Tibial artery (tissue), 4 donors: ENCODE measurements at regions not wholly inside any gene's neighbourhood (a gene's known extent, or its start where the extent isn't known, plus 50 kb on each side); places are given as distances from the start of the nearest gene placed in this dataset.

Experiments used
- DNase-seq, 2 donors: peaks; one replicate each; pipeline ENCODE4 v3.0.0-alpha.2; 2019
- H3K27ac ChIP-seq, 2 donors: fragments of 200-600 bp; sonication (generic) in 1 of 2; 1 replicate in 1 of 2; 2 replicates in 1 of 2; pipeline ENCODE4 v1.5.1; 2018 to 2019; ENCODE audit warnings: mild to moderate bottlenecking in 1 of 2
- H3K27me3 ChIP-seq, 2 donors: fragments of 200-600 bp; sonication (generic) in 1 of 2; one replicate each; pipeline versions ENCODE4 v1.5.1 to v1.6.0; 2016 to 2019
- H3K36me3 ChIP-seq, 3 donors: fragments of 200-600 bp; sonication (generic) in 2 of 3; one replicate each; pipeline ENCODE4 v1.5.1; 2016 to 2019; ENCODE audit warnings: mild to moderate bottlenecking in 2 of 3
- H3K4me1 ChIP-seq, 4 donors: fragments of 200-600 bp; sonication (generic) in 2 of 4; 1 replicate in 3 of 4; 2 replicates in 1 of 4; pipeline ENCODE4 v1.5.1; 2016 to 2019
- H3K4me3 ChIP-seq, 2 donors: fragments of 200-600 bp; sonication (generic) in 1 of 2; 1 replicate in 1 of 2; 2 replicates in 1 of 2; pipeline ENCODE4 v1.5.1; 2018 to 2019; ENCODE audit warnings: mild to moderate bottlenecking in 2 of 2
- H3K9me3 ChIP-seq, 3 donors: fragments of 200-600 bp; sonication (generic) in 1 of 3; one replicate each; pipeline ENCODE4 v1.5.1; 2016 to 2019
- intact Hi-C: fragments of 100-400 bp; cut with DNase I; formaldehyde crosslinking; loops from one replicate; pipeline ENCODE4 v1.15.0; 2023; ENCODE audit warnings: low total_unique reads
- TF ChIP-seq, protein P1 (sequence below), 2 experiments: fragments of 200-600 bp in 1 of 2; fragments of 450-650 bp in 1 of 2; IDR thresholded peaks; one replicate each; pipeline ENCODE4 v1.5.1; 2017 to 2019; ENCODE audit warnings: antibody characterized with exemption in 2 of 2, mild to moderate bottlenecking in 1 of 2, moderate library complexity in 1 of 2

DNA sequence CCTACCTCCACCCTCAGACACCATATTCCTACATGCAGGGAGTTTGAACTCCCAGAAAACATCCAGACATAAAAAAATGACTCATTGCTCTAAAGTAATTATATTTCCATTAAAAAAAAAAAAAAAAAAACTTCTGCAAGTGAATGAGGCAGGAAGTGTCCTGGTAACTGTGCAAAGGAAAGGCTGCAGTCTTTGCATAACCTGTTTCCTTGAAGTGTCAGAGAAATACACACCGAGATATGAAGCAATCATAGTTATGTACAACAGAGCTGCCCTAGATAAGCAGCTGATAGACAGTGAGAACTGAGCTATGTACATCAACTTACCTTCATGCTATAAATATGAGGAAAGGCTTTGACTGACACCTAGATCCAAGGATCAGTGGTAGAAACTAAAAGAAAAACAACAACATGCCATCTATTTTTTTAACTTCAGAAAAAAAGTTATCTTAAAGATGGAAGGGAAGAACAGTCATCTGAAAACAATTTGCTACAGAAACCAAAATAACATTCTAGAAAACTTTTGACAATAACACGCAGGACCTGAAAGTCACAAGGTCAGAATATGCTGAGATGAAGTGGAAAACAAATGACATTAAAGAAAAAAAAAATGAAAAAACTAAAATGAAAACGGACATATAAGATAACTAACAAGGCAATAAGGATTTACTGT, 263.2 kb downstream of the SEC23A start:
- Histone ChIP-seq H3K27ac (no peak overlapping the region), H3K9me3 (no peaks in the 10 kb centered on the region), H3K36me3 (no peaks in the 10 kb centered on the region), H3K4me1 (peaks cover 0 to 34% (median 9%) of the 10 kb centered on the region in 4 donors), H3K27me3 (no peaks in the 10 kb centered on the region), H3K4me3 (no peak overlapping the region)
- TF ChIP-seq, protein P1, sequence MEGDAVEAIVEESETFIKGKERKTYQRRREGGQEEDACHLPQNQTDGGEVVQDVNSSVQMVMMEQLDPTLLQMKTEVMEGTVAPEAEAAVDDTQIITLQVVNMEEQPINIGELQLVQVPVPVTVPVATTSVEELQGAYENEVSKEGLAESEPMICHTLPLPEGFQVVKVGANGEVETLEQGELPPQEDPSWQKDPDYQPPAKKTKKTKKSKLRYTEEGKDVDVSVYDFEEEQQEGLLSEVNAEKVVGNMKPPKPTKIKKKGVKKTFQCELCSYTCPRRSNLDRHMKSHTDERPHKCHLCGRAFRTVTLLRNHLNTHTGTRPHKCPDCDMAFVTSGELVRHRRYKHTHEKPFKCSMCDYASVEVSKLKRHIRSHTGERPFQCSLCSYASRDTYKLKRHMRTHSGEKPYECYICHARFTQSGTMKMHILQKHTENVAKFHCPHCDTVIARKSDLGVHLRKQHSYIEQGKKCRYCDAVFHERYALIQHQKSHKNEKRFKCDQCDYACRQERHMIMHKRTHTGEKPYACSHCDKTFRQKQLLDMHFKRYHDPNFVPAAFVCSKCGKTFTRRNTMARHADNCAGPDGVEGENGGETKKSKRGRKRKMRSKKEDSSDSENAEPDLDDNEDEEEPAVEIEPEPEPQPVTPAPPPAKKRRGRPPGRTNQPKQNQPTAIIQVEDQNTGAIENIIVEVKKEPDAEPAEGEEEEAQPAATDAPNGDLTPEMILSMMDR (IDR thresholded peaks at IDR 0.05) = no peak
- intact Hi-C loops = no loop called here
- no peak for DNase-seq

DNA sequence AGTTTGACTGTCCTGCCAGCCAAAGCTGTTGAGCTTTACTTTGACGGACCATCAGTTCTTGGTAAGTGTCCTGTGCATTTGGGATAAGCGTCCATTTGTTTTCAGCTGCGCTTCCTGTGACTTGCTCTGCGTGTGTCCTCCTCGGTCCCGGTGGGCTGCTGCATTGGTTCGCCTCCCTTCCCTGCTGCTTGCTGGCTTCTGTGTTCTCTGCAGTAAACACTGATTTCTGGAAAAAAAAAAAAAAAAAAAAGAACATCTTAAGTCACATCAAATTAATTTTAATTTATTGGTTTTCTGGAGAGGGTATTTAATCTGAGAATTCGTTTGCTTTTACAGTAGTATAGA, 264.1 kb downstream of the SEC23A start:
- Histone ChIP-seq H3K4me3 (no peak overlapping the region), H3K9me3 (no peaks in the 10 kb centered on the region), H3K27ac (no peak overlapping the region), H3K27me3 (no peaks in the 10 kb centered on the region), H3K36me3 (no peaks in the 10 kb centered on the region), H3K4me1 (peaks cover 0 to 34% (median 9%) of the 10 kb centered on the region in 4 donors)
- DNase-seq = no peak
- intact Hi-C loops = no loop called here
- TF ChIP-seq, protein P1 (IDR thresholded peaks at IDR 0.05) = no peak

DNA sequence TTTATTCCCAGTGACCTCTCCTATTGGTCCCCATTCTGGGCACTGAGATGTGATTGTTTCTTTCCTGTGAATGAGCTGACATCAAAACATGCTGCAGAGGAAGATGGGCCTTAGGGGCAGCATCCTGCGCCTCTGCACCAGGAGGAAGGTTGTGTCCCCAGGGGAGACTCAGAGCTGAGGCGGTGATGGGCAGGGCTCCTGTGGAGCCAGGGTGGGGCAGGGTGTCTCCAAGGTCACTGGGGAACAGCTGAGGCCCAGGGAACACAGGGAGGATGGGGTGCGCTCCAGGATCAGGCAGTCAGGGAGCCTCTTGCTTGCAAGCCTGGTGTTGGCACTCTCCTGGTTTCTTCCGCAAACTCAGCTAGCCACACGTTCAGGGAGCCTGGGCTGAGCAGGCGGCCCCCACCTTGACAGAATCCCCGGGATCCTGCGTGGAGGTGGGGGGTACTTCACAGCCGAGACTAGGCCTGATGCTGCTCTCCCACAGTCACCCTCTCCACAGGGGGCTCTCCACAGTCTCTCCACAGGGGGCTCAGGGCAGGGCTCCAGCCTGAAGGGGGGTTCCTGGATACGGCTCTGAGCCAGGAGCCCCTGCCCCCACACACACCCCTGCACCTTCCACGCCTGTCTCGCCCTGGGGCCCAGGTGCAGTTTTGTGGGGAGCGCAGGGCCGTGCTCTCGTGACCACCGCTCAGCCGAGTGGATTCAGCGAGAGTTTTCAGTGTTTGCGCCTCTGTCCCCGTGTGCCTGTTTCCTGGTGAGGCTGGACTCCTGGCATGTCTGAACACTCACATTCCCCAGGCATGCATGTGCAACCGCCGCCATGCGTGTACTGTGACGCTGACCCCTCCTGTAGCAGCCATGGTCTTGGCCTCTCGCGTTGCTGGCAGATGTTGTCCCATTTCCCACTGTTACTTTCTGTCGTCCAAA, 264.7 kb downstream of the SEC23A start:
- TF ChIP-seq, protein P1 (IDR thresholded peaks at IDR 0.05) = no peak

DNA sequence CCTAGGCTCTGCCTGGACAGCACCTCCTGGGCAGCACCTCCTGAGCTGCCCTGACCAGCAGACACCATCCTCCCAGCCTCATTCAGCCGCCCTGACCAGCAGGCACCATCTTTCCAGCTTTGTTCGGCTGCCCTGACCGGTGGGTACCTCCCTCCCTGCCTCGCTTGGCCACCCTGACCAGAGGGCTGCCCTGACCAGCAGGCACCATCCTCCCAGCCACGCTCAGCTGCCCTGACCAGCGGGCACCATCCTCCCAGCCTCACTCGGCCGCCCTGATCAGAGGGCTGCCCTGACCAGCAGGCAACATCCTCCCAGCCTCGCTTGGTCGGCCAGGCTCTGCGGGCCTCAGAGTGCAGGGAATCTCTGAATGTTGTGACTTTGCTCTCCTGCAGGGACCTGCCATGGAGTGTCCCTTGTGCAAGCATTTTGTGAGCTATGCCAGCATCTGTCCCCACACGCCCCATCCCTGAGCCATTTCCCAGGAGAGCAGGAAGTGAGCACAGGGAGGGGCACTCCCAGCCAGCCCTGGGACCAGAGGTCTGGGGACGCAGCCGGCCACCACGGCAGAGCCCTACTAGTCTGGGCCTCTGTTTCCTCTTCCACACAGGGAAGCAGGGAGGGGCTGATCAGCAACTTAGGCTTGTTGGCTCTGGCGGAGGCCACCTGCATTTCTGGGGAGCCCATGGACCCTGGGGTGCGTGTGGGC, 265.5 kb downstream of the SEC23A start:
- H3K27ac ChIP-seq = no peak overlapping the region
- peaks cover 0 to 34% (median 9%) of the 10 kb centered on the region in 4 donors for H3K4me1 ChIP-seq
- H3K9me3 ChIP-seq = no peaks in the 10 kb centered on the region
- no peaks in the 10 kb centered on the region for H3K27me3 ChIP-seq
- TF ChIP-seq, protein P1 (IDR thresholded peaks at IDR 0.05) = no peak
- H3K36me3 ChIP-seq = no peaks in the 10 kb centered on the region
- H3K4me3 ChIP-seq = no peak overlapping the region
- intact Hi-C loops = no loop called here
- no peak for DNase-seq

More for the DNA sequence above, 264.7 kb downstream of the SEC23A start:
- no peaks in the 10 kb centered on the region for H3K36me3 ChIP-seq
- H3K4me1 ChIP-seq = peaks cover 0 to 34% (median 9%) of the 10 kb centered on the region in 4 donors
- no peaks in the 10 kb centered on the region for H3K27me3 ChIP-seq
- intact Hi-C loops = no loop called here
- no peak overlapping the region for H3K4me3 ChIP-seq
- H3K9me3 ChIP-seq = no peaks in the 10 kb centered on the region
- no peak for DNase-seq
- H3K27ac ChIP-seq = no peak overlapping the region

DNA sequence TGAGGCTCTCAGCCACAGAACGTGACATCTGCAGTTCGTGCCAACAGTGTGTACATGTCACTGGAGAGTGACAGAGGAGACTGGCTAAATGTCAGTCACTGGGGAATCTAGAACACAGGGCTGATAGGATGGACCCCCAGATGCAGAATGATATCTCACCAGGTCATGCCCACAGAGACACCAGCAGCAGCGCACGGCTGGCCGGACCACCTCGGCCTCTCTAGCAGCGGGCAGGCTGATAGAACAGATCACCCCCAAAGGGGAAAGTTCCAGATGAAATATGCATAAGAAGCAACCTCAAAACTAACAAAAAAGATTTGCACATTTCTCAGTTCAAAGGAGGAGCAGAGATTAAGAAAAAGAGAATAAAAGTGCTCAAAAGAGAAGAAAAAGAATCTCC, 266.5 kb downstream of the SEC23A start:
- Histone ChIP-seq H3K9me3 (no peaks in the 10 kb centered on the region), H3K4me1 (peaks cover 0 to 31% (median 9%) of the 10 kb centered on the region in 4 donors), H3K27ac (no peak overlapping the region), H3K27me3 (no peaks in the 10 kb centered on the region), H3K36me3 (no peaks in the 10 kb centered on the region), H3K4me3 (no peak overlapping the region)
- TF ChIP-seq, protein P1 (IDR thresholded peaks at IDR 0.05) = no peak
- DNase-seq = no peak
- intact Hi-C loops = no loop called here
